Mucosa of rectum (tissue), 2 donors: ENCODE measurements at regions not wholly inside any gene's neighbourhood (a gene's known extent, or its start where the extent isn't known, plus 50 kb on each side); places are given as distances from the start of the nearest gene placed in this dataset.

Experiments
- H3K27ac ChIP-seq, 2 donors: one replicate each; pipeline ENCODE4 v1.7.0; 2013; ENCODE audit warnings: inconsistent platforms in 2 of 2, low read depth in 2 of 2, low read length in 2 of 2
- H3K27me3 ChIP-seq, 2 donors: one replicate each; pipeline ENCODE4 v1.7.0; 2013; ENCODE audit warnings: low read length in 2 of 2; ENCODE audit not compliant: control insufficient read depth in 2 of 2, insufficient read depth in 2 of 2
- H3K36me3 ChIP-seq, 2 donors: one replicate each; pipeline ENCODE4 v1.7.0; 2013; ENCODE audit warnings: low read length in 2 of 2; ENCODE audit not compliant: control insufficient read depth in 2 of 2, insufficient read depth in 2 of 2
- H3K4me1 ChIP-seq, 2 donors: one replicate each; pipeline ENCODE4 v1.7.0; 2013; ENCODE audit warnings: low read length in 2 of 2, mild to moderate bottlenecking in 1 of 2; ENCODE audit not compliant: control insufficient read depth in 2 of 2, insufficient read depth in 2 of 2
- H3K4me3 ChIP-seq, 2 donors: one replicate each; pipeline ENCODE4 v1.7.0; 2013; ENCODE audit warnings: low read length in 2 of 2
- H3K9ac ChIP-seq, 2 donors: one replicate each; pipeline ENCODE4 v1.7.0; 2013; ENCODE audit warnings: low read length in 2 of 2, low read depth in 1 of 2, mild to moderate bottlenecking in 1 of 2
- H3K9me3 ChIP-seq, 2 donors: one replicate each; pipeline ENCODE4 v1.7.0; 2013; ENCODE audit warnings: low read length in 2 of 2; ENCODE audit not compliant: control insufficient read depth in 2 of 2
- donor health status: healthy.
- donor health status: Normal muscosa, but diverticular disease.

DNA sequence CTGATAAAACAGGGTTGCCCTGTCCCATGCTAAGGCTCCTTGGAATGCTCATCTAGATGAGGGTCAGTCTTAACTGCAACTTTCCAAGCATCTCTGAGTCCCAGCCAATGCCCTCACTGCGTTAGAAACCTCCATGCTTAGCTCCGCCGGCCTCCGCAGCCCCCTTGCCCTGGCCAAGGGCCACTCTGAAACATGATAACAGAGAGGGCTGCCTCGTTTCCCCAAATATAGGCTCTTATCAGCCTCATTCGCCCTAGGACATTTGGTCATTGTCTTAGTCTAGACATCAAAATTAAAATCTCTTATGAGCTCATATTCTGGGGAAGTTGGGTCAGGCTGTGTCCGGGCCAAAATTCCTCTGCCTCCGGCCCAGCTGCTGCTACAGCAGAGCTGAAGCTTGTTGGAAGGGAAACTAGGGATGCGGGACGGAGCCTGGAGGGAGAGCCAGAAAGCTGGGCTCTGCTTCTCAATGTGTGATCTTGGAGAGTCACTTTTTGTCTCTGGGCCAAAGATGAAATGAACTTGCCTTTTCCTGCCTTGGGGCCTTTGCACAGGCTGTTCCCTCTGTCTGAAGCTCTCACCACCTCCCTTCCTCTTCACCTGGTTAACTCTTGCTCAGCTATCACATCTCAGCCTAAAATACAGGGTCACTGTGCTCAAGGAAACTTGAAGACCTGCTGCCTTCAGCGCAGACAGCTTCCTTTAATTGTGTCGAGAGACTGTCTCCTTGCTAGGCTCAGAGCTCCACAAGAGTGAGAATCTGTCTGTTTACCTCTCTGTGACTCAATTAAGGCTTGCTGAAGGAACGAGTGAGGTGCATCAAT, 191.3 kb downstream of the RGS3 start:
- Histone ChIP-seq H3K27ac (peak overlapping the region in 1 of 2 donors; percentile 67), H3K36me3 (no peaks in the 10 kb centered on the region), H3K27me3 (peaks cover 0 to 2% of the 10 kb centered on the region in 2 donors), H3K9me3 (no peaks in the 10 kb centered on the region), H3K9ac (peak overlapping the region in 1 of 2 donors; percentile 1), H3K4me1 (peaks cover 3 to 13% of the 10 kb centered on the region in 2 donors), H3K4me3 (no peak overlapping the region)

DNA sequence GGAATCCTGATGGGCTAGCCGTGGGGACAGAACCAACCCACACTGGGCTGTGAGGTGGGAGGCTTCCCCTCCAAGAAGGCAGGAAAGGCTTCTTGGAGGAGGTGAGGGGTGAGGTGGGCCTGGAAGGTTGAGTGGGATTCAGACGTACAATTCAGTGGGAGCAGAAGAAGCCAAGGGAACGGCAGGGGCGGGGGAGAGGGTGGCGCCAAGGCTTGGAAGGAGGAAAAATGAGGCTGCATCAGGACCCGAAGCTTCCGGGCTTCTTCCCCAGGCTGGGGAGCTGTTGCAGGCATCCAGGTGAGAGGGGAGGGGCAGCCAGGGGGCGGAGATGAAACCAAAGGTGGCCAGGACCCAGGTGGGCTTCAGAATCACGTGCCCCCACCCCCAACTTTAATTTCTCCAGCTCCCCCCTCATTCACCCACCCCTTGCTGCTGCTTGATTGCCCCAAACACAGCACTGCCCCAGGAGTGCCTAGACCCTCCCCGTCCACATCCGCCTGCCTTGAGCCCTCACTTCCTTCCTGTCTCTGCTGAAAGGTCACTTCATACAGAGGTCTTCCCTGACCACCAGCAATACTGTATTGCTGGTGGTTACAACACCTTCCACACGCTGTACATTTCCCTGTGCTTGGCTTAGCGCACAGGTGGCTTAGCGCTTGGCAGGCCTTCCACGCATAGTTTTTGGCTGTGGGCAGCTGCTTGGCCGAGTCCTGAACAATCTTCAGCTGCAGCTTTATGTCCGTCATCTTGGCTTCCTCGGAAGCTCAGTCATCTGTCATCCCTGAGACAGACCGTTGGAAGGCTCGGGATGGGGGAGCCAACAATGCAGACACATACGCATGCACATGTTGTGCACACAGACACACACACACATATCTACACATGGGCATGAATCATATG, 193.5 kb downstream of the RGS3 start:
- Histone ChIP-seq H3K9me3 (no peaks in the 10 kb centered on the region), H3K27ac (no peak overlapping the region), H3K27me3 (peaks cover 0 to 6% of the 10 kb centered on the region in 2 donors), H3K36me3 (no peaks in the 10 kb centered on the region), H3K4me3 (no peak overlapping the region), H3K9ac (no peak overlapping the region), H3K4me1 (peaks cover 3 to 13% of the 10 kb centered on the region in 2 donors)

- H3K27me3 ChIP-seq = peaks cover 0 to 6% of the 10 kb centered on the region in 2 donors
- no peak overlapping the region for H3K27ac ChIP-seq
- H3K4me1 ChIP-seq = peaks cover 3 to 13% of the 10 kb centered on the region in 2 donors
- no peak overlapping the region for H3K9ac ChIP-seq
- H3K36me3 ChIP-seq = no peaks in the 10 kb centered on the region
- no peaks in the 10 kb centered on the region for H3K9me3 ChIP-seq
- no peak overlapping the region for H3K4me3 ChIP-seq
These were observed 194.4 kb downstream of the RGS3 start for GRCh38 chr9:113657765-113658544.

DNA sequence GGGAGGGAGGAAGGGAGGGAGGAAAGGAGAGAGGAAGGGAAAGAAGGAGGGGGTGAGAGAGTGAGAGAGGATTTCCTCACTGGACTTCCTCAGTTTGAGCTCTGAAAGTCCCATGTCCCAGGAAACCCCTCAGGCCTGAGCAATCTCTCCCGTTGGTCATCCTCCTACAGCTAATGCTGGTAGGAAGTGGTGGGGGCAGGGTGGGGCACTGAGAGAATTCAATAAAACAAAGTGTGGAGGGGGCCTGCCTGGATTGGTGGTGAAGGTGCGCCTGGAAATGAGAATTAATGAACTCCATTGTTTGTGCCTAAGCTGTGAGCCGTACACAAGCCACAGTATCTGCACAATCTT, 195.0 kb downstream of the RGS3 start:
- Histone ChIP-seq H3K9ac (no peak overlapping the region), H3K27ac (no peak overlapping the region), H3K4me1 (peaks cover 3 to 13% of the 10 kb centered on the region in 2 donors), H3K27me3 (peaks cover 0 to 6% of the 10 kb centered on the region in 2 donors), H3K9me3 (no peaks in the 10 kb centered on the region), H3K36me3 (no peaks in the 10 kb centered on the region), H3K4me3 (no peak overlapping the region)

GRCh38 chr9:113659039-113659438, 195.5 kb downstream of the RGS3 start:
- no peaks in the 10 kb centered on the region for H3K9me3 ChIP-seq
- H3K4me3 ChIP-seq = no peak overlapping the region
- H3K36me3 ChIP-seq = no peaks in the 10 kb centered on the region
- peaks cover 3 to 13% of the 10 kb centered on the region in 2 donors for H3K4me1 ChIP-seq
- no peak overlapping the region for H3K9ac ChIP-seq
- peaks cover 0 to 6% of the 10 kb centered on the region in 2 donors for H3K27me3 ChIP-seq
- no peak overlapping the region for H3K27ac ChIP-seq

DNA sequence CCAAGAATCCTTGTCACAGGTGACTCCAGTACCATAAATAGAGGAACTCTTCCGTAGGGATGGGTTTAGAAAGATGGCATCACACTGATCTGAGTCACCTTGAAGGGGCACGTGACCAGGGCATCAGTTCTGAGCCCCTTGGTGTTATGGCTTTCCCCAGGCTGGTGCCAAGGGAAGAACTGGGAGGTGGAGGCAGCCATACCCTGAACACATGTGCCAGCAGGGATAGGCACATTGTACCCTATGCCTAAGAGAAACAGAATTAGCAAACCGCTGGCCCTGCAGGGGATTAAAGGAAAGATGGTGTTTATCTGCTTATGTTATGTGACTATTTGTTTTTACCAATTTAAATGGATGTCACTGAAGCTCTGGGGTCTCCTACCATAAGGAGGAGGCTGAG, 196.2 kb downstream of the RGS3 start:
- Histone ChIP-seq H3K9me3 (no peaks in the 10 kb centered on the region), H3K36me3 (no peaks in the 10 kb centered on the region), H3K27ac (no peak overlapping the region), H3K27me3 (peaks cover 0 to 6% of the 10 kb centered on the region in 2 donors), H3K4me1 (peaks cover 3 to 6% of the 10 kb centered on the region in 2 donors), H3K4me3 (no peak overlapping the region), H3K9ac (no peak overlapping the region)

- Histone ChIP-seq H3K27ac (no peak overlapping the region), H3K4me3 (no peak overlapping the region), H3K4me1 (peaks cover 1 to 3% of the 10 kb centered on the region in 2 donors), H3K27me3 (peaks cover 0 to 6% of the 10 kb centered on the region in 2 donors), H3K9me3 (no peaks in the 10 kb centered on the region), H3K9ac (no peak overlapping the region), H3K36me3 (no peaks in the 10 kb centered on the region)
These were observed 196.7 kb downstream of the RGS3 start for GRCh38 chr9:113660196-113660595.

DNA sequence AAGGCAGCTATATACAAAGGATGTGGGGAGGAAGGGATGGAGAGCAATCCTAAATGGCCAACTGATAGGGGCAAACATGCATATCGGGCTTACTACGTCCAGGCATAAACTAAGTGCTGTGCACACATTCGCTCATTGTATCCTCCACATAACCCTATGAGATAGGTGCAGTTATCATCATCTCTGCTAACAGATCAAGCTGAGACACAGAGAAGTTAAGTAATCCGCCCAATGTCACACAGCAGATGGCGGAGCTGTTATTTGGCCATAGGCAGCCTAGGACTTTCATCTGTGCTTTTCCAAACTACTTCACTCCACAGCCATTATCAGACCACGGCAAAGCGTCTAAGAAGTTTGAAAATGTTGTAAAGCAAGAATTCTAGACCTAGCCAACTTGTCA, 197.5 kb downstream of the RGS3 start:
- H3K27me3 ChIP-seq = peaks cover 0 to 6% of the 10 kb centered on the region in 2 donors
- H3K4me1 ChIP-seq = no peaks in the 10 kb centered on the region
- H3K36me3 ChIP-seq = no peaks in the 10 kb centered on the region
- H3K9me3 ChIP-seq = no peaks in the 10 kb centered on the region
- no peak overlapping the region for H3K27ac ChIP-seq
- H3K9ac ChIP-seq = no peak overlapping the region
- no peak overlapping the region for H3K4me3 ChIP-seq

- H3K27ac ChIP-seq = no peak overlapping the region
- H3K4me3 ChIP-seq = no peak overlapping the region
- no peaks in the 10 kb centered on the region for H3K36me3 ChIP-seq
- H3K9me3 ChIP-seq = no peaks in the 10 kb centered on the region
- H3K27me3 ChIP-seq = peaks cover 0 to 6% of the 10 kb centered on the region in 2 donors
- H3K4me1 ChIP-seq = no peaks in the 10 kb centered on the region
- no peak overlapping the region for H3K9ac ChIP-seq
These were observed 200.8 kb downstream of the RGS3 start for GRCh38 chr9:113664181-113664875.
